ENCODE measurements at regions not wholly inside any gene's neighbourhood (a gene's known extent, or its start where the extent isn't known, plus 50 kb on each side); places are given as distances from the start of the nearest gene placed in this dataset.
"Not testable (repeated sequence)": the region's sequence is repeated elsewhere in the genome, so short reads cannot be mapped to it uniquely, and the experiment has no call there.

DNA sequence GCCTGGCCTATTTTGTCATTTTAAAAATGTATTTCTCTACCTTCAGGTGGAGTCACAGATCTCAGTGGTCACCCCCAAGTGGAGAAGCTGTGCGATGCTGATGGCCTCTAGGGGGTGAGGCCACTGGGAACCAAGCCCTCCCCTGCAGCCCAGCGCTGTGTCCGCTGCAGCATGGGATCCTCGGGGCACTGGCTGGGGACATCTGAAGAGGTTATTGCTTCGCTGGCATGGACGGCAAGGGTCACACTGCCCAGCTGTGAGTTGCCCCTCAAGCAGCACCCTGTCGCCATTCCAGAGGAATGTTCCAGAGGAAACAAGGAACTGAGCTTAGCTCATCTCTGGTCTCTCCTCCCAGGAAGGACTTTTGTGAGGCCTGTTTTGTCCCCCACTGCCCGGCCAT lies 119.6 kb upstream of the S1PR3 start:
- DNase-seq (ENCODE audit: extremely low read depth, low read depth), result no peak
- no peak for TF ChIP-seq CTCF (IDR thresholded peaks at IDR 0.05; ENCODE audit: low read depth, low read length)

DNA sequence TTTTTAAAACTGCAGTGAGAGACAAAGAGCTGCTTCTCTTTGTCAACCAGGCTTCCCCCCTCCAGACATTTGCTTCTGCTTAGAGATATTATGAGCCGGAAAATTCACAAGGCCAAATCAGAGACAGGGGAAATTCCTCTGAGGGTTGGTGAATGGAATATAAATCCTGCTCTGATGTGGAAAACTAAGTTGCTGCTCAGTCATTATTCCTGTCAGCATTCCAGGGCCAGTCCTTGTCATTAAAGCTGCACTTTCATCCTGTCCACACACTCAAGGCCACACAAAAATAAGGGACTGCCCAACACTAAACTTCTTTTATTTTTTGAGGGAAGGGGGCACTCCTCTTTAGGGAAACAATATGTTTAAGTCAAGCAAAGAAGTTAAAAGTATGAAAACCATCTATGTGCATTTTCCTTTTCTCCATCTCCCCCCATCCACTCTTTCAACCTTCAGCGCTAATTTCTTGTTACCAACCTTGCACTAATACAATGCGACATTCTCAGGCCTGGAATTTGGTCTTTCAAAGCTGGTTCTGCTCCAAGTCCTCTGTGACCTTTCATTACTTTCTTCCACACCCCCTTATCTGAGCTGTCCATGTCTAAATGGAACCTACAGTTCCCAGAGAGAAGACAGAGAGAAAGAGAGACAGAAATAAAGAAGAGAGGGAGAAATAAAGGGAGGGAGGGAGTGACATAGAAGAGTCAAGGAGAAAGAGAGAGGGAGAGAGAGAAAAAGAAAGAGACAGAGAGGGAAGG lies 118.9 kb upstream of the S1PR3 start:
- no peak for TF ChIP-seq CTCF (IDR thresholded peaks at IDR 0.05; ENCODE audit: low read depth, low read length)
- no peak for DNase-seq (ENCODE audit: extremely low read depth, low read depth)

GRCh38 chr9:88873635-88874034 lies 117.6 kb upstream of the S1PR3 start:
- no peak for DNase-seq (ENCODE audit: extremely low read depth, low read depth)
- no peak for TF ChIP-seq CTCF (IDR thresholded peaks at IDR 0.05; ENCODE audit: low read depth, low read length)

GRCh38 chr9:88874391-88874790 lies 116.9 kb upstream of the S1PR3 start:
- DNase-seq (ENCODE audit: extremely low read depth, low read depth), result no peak
- no peak; the same call in none of the 2 replicates for TF ChIP-seq CTCF (IDR thresholded peaks at IDR 0.05; ENCODE audit: low read depth, low read length)

GRCh38 chr9:88875400-88876120 lies 115.7 kb upstream of the S1PR3 start:
- no peak for DNase-seq (ENCODE audit: extremely low read depth, low read depth)

GRCh38 chr9:88880199-88880598 lies 111.1 kb upstream of the S1PR3 start:
- no peak for TF ChIP-seq CTCF (IDR thresholded peaks at IDR 0.05; ENCODE audit: low read depth, low read length)
- DNase-seq (ENCODE audit: extremely low read depth, low read depth), result no peak

More at GRCh38 chr9:88875400-88876120, 115.7 kb upstream of the S1PR3 start:
- no peak for TF ChIP-seq CTCF (IDR thresholded peaks at IDR 0.05; ENCODE audit: low read depth, low read length)

DNA sequence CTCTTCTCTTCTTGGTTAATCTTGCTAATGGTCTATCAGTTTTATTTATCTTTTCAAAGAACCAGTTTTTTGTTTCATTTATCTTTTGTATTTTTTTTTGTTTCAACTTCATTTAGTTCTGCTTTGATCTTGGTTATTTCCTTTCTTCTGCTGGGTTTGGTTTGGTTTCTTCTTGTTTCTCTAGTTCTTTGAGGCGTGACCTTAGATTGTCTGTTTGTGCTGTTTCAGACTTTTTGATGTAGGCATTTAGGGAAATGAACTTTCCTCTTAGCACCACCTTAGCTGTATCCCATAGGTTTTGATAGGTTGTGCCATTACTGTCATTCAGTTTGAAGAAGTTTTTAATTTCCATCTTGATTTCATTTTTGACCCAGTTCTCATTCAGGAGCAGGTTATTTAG lies 107.0 kb upstream of the S1PR3 start:
- DNase-seq (ENCODE audit: extremely low read depth, low read depth), result not testable (repeated sequence)

DNA sequence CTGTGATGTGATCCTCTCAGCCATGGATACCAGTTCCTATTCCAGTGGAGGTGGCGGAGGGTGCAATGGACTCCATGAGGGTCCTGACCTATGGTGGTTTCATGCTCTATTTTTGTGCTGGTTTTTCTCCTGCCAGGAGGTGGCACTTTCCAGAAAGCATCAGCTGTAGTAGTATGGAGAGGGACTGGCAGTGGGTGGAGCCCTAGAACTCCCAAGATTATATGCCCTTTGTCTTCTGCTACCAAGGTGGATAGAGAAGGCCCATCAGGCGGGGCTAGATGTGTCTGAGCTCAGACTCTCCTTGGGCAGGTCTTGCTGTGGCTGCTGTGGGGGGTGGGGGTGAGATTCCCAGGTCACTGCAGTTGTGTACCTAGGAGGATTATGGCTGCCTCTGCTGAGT lies 104.5 kb upstream of the S1PR3 start:
- DNase-seq (ENCODE audit: extremely low read depth, low read depth), result not testable (repeated sequence)
